NCI-H1694 (cell line): ENCODE measurements at regions not wholly inside any gene's neighbourhood (a gene's known extent, or its start where the extent isn't known, plus 50 kb on each side); places are given as distances from the start of the nearest gene placed in this dataset.

ENCODE experiments used
- DNase-seq: peaks from one replicate; lab custom pipeline; 2025; lab: John Stamatoyannopoulos, UW

DNA sequence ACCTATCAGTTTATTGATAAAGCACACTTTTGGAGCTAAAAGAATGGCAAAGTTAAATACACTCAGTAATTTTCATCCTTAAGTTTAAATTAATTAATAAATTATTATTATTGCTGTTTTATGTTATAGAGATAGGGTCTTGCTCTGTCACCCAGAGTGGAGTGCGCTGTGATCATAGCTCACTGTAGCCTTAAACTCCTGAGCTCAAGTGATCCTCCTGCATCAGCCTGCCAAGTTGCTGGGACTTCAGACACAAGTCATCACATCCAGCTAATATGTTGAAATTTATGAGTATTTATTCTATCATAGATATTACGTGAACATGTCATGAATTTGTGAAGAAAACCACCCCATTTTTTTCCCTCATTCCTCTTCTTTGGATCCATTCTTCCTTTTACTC, 64.2 kb downstream of the GJA1 start:
- no peak for DNase-seq

DNA sequence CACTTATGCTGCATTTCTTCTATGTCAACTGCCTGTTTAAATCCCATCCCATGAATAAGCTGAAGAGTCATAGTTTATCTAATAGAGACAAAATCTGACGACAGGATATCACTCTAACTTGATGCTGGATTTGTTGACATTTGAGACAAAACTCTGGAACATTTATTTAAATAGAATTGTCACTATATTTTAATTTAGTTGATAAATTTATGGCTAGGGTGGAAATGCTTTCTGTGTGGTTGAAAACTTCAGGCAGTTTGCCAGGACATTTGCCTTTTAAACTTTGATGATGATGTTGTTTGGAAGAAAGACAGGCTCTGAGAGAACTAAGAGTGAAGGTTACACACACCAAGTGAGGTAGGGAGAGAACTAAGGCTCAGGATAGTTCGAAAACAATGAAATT, 68.1 kb downstream of the GJA1 start:
- DNase-seq: no peak

DNA sequence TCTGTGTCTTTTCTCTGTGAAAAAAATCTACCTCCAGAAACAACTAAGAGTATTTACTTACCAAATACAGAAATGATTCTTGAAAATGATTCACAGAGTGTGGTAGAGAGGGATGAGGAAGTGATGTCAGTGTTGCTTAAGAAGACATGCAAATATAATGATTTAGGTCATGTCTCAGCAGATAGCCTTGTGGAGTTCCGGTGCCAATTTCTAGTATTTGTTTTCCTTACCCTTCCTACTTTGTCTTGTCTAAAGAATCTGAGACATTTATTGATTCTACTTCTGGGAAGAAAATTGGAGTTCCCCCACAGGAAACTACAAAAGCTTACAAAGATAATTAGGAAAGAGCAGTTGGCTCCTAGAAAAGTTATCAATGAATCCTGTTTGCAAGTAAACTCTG, 68.8 kb downstream of the GJA1 start:
- DNase-seq: no peak

DNA sequence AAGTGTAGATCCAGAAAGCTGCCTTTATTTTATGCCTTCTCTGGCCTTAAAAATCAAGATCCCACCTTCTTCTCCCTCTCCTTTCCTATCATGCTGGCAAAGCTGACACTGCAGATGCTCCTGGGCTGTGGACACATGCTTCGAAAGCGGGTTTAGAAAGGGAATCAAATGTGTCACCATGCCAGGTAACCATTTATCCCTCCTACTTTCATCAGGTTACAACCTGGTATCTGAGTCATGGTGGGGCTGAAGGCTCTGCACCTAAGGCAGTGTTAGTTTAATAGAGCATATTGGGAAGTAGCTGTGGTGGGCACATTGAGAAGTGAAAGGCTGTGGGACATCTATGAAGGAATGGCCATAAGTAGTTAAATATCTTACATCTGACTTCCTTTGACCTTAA, 69.8 kb downstream of the GJA1 start:
- DNase-seq: no peak

DNA sequence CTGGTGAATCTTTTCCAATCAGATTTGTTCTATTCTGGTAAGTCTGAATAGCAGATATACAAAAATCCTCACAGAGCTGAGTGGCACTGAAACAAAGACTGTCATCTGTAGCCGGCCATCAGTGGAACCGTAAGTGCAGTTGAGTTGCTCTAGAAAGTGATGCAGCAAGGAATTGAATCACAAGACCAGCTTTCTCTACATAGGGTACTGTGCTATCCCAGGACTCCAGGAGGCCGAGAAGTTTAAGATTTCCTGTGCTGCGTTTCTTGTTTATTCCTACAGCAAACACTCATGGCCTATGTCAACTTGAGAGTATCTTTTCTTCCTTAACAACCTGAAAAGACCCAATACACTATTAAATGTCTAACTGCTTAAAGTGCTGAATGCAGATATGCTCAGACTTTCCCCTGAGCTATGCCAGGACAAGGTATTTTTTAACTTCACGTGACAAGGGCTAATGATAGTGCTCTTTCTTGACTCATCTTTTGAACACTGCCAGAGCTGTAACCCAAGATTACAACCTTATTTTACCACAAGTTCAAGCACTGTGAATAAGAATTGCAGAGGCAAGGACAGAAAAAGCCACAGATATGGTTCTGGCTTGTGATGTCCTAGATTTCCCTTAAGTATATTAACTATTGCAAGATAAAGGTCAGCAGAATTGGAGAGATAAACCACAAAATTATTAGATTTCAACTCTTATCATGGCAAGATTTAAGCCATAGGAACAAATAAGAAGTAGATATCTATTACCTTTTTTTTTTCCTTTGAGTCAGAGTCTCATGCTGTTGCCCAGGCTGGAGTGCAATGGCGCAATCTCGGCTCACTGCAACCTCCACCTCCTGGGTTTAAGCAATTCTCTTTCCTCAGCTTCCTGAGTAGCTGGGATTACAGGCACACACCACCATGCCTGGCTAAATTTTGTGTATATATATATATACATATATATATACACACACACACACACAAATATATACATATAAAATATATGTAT, 71.6 kb downstream of the GJA1 start:
- no peak for DNase-seq

DNA sequence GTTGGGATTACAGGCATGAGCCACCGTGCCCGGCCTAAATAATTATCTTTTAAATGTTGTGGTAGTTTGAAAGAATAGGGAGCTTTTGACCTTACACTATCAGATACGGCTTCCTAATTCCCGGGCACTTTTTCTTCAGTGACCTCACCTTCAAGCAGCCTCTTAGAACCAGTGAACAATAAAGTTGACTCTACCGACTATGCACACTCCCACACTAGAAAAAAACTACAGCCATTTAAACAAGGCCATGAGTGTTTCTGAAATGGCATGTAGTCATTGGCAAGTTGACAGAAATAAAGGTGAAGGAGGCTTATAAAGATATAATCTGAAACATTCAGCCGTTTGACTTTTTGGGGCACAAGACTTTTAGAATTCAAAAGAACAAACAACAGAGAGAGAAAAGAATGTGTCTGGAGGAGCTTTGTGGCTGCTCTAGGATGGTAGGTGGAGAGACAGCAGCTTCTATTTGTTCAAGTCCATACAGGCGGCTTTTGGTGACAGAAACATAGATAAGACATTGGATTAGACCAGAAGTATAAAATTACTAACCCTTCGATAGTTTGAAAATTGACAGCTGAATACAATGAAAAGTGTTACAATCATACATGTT, 75.2 kb downstream of the GJA1 start:
- no peak for DNase-seq

DNA sequence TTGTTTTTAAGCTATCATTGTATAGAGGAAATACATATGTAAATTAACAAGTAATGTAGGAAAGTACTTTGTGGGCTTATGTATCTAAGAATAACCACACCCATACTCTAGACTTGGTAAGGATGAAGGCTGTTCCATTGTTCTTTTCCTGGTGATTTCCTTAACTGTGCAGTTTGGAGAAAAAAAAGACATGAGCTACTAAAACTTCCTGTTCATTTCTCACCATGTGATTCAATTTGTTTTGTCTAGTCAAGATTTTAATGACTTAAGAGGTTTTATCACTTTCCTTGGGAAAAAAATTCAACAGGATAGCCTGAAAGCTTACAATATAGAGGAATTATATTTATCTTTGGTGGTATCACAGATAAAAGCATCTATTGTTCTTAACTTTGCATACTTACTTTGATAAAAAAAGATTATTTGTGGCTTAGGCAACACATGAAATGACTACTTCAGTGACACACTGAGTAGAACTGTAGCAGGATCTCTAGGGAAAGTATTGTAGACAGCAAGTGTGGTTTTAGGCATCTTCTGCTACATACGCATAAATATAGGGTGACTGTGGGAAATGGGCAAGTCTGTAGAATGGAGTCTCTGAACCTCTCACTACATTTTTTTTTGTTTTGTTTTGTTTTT, 80.3 kb downstream of the GJA1 start:
- no peak for DNase-seq

DNA sequence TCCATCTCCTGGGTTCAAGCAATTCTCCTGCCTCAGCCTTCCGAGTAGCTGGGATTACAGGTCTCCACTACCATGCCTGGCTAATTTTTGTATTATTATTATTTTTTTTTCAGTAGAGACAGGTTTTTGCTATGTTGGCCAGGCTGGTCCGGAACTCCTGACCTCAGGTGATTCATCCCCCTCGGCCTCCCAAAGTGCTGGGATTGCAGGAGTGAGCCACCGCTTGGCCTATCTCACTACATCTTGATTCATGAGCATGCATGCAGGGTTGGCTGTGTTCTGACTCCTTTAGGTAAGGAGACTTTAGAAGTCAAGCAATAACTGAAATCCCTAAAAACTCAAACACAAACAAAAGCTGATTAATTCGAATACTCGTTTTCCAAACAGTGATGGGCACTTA, 80.9 kb downstream of the GJA1 start:
- DNase-seq: no peak

DNA sequence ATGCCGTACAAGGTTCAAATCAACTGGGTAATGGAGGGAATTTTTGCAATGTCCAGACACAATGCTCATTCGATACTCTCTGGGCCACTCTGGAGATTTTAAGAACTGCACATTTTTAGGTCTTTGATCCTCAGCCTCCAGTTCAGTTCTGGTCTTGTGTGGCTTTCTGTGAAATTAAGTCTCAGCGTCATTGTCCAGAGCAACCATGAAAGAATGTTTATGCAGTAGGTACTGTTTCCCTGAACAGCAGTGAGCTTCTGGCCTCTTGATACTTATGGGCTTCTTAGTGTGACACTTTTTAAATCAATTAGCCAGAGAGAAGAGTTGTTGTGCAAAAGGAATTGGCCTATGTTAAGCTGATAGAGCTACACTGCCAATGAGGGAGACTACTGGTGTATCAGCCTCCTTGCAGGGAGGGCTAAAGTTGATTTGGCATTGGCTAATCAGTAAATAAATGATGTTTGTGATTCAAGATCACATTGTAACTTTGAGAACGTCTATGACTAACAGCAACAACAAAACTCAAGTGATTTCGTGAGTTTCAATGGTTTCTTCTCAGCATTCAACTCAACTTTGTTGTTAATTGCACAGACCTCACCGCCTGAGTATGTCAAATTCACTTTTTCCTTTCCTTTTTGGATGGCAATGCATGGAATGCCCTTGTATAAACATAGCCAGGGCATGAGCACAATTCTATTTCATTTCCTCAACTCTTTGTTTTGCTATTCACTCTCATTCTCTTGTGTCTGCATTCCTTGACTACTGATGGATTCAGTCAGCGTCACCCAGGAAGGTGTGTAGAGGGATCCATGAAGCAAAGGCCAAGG, 85.1 kb downstream of the GJA1 start:
- no peak for DNase-seq

DNA sequence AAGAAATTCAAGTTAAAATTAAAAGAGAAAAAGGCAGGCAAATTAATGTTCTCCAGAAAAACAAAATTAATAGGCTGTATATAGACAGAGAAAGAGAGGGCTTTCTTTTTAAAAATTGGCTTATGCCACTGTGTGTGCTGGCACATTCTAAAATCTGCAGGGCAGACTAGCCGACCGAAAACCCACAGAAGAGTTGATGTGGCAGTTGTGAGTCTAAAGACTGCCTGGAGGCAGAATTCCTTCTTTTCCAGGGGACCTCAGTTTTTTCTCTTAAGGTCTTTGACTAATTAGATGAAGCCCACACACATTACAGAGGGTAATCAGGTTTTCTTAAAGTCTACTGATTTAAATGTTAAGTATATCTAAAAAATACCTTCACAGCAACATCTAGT, 85.7 kb downstream of the GJA1 start:
- DNase-seq: no peak

DNA sequence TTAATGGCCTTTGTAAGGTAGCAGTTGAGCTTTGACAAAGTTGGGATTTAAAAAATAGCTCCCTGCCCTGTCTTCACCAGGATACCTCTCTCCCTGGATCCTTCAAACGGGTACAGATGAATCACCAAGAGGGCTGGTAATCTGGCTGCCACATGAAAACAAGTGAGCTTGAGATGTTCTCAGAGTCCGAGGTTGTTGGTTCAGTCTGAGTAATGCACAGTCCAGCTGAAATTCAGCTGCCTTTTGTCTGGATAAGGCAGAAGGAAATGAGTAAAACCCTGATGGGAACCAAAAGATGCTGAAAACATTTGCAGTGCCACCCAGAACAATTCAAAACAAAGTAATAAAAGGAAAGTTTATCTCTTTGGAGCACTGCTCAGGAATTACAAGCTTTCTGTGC, 86.8 kb downstream of the GJA1 start:
- no peak for DNase-seq

DNA sequence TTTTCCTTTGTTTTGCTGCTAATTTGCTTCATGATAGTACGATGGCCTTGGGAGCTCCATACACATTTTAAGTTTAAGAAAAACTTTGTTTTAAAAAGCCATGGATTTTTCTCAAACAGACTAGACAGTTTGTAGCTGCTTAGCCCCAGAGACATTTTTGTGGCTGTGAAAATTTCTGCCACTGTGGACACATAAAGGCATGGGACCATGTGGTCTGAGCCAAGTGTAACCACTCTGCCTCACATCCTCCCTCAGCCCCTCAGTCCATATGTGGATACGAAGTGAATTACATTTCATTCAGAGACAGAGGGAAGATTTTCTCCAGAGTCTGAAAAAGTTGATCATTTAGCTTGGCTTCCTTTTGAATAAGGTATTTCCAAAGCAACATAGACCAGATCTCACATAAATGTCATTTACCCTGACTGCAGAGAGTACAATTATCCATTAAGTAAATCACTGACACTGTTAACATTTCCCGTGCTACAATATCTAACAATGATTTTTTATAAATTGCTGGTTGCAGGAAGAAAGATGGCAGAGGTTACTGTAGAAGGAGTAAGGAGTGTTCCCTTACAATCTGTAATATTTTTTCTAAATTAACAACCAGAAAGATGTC, 87.4 kb downstream of the GJA1 start:
- no peak for DNase-seq

DNA sequence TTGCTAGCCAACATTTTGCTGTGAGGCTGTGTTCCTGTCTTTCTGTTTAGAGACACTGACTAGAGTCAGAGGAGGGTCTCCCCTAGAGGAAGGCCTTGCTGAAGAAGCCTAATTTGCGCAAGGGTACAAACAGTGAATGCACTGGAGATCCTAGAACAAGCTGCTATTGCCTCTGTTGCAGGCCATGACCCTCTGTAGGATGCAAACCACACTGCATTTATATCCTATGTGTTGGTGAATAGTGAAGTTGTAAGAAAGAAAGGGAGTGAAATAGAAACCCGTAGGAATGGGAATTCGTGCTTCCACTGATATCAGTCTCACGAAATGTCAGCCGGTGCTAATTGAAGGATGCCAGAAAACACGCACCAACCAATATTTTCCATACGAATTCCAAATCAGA, 88.2 kb downstream of the GJA1 start:
- DNase-seq: no peak

DNA sequence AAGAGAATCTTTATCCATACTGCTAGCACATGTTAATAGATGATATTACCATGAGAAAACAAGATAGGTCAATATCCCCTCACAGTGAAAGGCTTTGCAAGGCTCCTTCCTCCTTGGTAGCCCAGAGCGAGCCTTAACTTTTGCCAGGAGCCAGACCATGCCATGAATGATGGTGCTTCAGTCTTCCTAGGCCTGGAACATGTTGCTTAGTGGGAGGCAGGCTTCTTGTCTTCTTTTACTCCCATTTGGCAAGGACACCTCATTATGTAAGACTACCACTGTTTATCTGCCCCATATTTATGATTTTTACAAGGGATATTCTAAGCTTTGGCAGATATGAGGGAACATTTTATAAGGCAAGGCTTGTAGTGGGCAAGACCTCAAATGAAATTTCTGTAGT, 90.8 kb downstream of the GJA1 start:
- no peak for DNase-seq

DNA sequence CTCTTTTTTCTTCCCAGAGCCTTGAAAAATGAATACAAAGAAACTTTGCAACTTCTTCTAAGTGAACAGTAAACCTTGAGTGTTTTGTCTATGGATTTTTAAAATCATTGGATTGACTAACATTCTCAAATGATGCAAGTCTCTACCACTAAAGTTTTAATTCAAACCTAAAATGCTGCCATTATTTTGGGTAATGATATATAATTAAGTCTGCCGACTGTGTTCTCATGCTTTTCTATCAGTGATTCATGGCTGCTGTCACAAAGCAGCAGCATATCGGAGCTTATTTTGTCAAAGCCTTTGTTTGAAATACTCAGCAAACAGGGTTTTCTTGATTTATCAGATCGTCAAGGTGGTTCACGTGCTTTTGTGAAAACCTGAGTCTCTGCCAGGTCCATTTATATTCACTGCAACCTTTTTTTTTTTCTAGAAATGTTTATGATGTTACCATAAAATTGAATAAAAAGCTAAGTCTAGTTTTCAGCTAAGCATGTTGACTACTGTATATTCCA, 96.3 kb downstream of the GJA1 start:
- no peak for DNase-seq

DNA sequence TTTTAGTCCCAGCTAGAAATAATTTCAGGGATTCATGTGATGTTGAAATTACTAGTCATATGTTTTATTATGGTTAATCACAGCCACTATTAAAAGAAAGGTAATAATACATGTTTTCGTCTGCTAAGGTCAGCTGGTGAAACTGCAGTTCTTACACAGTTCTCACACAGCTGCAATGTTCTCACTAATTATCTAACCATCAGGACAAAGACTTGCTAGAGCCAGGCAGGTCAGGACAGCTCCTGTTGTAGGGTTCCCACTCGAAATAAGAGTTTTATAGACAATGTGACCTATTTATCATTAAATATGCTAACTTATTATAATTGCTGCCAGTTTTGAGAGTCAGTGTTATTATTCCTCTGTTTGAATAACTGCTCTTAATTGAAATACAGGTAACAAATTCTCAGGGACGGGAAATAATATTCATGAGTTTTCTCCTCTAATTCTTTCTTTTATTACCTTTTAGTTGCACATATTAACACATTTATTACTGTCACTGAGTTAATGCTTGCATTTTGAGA, 97.9 kb downstream of the GJA1 start:
- no peak for DNase-seq

DNA sequence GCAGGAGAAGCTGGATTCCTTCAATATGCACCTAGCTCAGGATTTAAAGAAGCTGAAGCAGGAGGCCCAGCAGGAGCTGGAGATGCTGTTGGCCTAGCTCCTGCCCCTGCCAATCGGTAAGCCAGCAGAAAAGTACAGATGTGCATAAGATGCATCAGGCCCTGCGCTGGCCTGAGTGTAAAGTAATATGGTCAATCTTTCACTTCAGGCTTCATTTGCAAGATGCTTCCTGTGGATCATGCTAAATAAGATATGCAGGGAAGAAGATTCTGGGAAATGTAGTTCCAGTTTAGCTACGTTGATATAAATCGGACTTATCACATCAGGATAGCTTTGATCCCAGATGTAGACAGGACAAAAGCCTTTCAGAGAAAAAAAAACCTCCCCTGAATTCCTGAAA, 100.3 kb downstream of the GJA1 start:
- no peak for DNase-seq

DNA sequence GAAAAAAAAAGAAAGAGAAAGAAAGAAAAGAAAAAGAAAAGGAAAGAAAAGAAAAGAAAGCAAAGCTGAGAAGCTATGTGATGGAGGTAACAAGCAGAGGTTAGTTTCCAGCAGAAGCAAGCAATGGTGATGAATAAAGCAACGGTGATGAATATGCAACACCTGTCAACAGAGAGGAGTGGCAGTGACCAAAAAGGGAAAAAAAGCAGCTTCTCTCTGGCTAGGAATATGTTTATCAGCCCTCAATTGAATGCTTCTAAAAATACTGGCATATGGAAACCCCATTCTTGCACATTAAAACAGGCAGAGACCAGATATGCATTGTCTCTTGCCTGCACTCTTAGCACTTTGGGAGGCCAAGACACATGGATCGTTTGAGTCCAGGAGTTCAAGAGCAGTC, 100.9 kb downstream of the GJA1 start:
- no peak for DNase-seq

DNA sequence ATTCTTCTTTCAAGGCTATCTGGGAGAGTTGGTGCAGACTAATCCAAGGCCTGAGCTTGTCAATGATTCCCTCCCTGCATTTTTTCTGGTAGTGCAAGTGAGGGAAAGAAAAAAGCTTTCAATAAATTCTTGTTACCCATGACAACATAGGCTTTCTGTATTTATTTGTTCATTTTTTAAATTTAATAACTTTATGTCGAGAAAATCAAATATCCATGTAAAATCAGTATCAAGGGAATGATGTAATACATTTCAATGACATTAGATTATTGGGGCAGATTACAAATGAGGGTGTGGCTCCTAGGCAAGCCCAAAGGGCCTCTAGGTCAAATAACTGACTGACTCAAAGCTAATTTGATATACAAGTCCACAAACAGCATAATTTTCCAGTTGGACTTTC, 104.0 kb downstream of the GJA1 start:
- no peak for DNase-seq

DNA sequence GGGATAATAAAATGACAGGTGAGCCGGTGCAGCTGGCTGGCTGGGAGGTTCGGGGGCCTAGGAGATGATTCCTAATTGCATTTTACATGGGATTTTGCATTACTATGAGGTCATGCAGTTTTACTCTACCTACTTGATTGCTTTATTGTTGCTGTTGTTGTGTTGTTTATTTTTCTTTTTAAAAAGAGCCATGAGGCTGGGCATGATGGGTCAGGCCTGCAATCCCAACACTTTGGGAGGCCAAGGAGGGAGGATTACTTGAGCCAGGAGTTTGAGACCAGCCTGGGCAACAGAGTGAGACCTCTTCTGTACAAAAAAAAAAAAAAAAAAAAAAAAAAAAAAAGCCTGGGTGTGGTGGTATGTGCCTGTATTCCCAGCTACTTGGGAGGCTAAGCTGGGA, 104.8 kb downstream of the GJA1 start:
- DNase-seq: no peak

DNA sequence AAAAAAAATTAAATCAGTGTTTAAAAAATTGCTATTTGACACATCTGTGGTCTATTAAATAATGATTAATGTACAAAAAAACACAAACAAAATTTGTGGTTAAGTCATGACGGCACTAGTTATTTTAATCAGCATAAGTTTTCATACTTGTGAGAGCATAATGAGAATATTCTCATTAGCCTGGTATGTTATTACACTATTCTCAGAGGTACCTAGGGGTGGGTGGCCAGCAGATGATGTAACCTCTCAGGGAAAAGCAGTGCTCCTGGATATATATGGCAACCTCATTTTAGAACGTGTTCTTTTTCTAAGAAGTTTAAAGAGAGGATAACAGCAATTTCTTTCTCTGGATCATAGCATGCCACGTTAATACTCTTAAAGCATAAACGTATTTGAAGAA, 109.2 kb downstream of the GJA1 start:
- no peak for DNase-seq
